Activated CD4-positive, alpha-beta T cell treated with anti-CD3 and anti-CD28 coated beads for 48 hours (primary cell): ENCODE measurements at regions not wholly inside any gene's neighbourhood (a gene's known extent, or its start where the extent isn't known, plus 50 kb on each side); places are given as distances from the start of the nearest gene placed in this dataset.

Source experiments
- DNase-seq: peaks from one replicate; pipeline ENCODE4 v3.0.0-alpha.2; 2020

DNA sequence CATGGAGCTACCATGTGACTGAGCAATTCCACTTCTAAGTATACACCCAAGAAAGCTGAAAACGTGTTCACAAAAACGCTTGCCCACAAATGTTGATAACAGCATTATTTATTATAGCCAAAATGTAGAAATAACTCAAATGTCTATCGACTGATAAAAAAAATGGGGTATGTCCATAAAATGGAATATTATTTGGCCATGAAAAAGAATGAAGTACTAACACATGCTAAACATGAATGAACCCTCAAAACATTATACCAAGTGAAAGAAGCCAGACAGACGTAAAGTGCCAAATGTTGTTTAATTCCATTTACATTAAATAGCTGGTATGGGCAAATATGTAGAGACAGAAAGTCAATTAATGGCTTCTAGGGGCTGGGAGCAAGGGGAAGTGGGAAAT lies 184.9 kb upstream of the IRX2 start:
- no peak for DNase-seq

DNA sequence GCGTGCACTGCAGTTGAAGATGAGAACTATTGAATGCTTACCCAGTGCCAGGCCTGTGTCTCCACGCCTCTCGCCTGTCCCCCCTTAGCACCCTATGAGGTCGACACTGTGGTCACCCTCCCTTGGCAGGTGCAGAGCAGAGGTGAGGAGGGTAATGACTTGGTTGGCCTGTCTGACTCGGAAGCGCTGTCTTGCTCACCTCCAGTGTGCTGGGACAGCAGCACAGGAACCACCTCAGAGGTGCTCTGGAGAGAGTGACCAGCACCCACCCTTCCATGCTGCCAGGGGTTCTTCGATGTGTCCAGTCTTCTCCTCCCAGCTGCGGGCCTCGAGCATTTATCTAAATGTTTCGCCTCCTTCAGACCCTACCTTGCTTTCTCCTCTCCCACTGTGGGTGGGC lies 178.3 kb upstream of the IRX2 start:
- DNase-seq = no peak

DNA sequence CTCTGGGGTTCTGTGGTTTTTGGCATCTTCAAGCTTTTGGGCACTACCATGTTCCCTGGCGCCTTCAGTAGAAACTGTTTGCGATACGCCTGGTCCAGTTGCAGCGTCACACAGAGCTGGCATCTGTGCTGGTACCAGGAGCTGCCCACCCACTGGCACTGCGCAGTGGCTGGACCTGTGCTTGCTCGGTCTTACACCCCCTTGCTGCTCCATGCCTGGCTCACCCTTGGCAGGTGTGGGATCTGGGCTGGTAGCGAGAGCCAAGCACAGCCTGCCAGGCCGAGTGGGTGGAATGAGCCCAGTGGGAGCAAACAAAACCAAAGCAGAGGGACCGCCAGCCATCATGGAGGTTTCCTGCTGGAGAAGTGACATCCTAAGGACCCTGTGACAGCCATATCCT lies 170.2 kb upstream of the IRX2 start:
- no peak for DNase-seq

DNA sequence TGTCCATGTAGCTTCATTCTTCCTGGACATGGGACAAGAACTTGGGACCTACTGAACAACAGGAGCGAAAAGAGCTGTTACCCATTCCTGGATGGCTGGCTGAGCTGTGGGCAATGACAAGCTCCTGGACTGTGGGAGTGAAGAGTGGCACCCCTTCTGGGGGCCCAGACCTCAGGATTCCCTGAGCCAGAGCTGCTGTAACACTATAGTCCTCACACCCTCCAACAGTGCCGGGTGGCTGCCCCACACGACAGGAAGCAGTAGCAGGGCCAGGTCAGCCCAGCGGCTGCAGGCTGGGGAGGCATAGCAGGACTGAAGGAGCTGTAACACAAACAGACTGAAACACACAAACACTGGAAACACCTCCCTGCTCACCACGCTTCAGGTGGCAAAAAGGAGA lies 169.7 kb upstream of the IRX2 start:
- DNase-seq = no peak

DNA sequence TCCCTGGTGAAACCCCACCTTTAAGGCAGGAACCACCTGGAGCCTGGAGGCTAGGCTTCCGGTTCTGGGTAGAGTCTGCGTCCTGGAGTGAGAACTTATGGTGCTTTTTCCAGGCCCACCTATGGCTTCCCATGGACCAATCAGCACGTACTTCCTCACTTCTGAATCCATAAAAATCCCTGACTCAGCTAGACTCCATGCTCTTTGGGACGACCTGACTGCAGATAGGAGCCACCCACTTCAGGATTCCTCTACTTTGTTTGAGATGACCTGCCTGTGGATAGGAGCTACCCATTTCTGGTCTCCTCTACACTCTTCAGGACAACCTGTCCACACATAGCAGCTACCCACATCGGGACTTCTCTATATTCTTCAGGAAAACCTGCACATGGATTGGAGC lies 168.8 kb upstream of the IRX2 start:
- no peak for DNase-seq

DNA sequence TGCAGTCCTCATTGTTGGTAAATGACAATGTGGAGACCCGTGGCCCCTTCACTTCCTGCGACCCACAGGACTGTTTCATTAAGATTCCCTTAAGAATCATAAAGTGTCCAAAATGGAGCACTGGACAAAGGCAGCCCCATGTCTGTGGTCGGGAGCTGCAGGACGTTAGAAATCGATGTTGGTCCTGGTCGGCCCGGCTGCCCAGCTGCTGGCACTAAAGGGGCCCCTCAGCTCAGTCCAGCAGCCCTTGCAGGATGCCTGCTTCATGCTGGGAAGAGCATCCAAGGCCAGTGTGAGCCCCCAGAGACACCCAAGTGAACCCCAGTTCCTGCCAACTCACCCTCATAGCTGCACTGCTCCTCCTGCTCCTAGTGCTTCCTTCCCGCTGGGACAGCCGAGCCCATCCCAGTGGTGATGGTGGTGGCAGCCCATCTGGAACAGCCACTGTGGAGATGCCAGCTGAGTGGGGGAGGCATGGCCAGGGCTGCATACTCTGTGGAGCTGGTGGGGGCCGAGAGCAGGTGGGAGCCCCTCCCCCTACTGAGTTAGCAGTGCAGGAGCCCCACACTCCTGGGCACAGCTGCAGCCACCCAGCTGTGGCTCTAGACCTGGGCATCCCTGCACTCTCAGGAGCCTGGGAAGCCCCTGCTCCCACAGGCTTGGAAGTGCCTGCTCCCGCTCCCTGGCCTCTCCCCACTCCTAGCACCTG lies 168.0 kb upstream of the IRX2 start:
- DNase-seq = no peak

DNA sequence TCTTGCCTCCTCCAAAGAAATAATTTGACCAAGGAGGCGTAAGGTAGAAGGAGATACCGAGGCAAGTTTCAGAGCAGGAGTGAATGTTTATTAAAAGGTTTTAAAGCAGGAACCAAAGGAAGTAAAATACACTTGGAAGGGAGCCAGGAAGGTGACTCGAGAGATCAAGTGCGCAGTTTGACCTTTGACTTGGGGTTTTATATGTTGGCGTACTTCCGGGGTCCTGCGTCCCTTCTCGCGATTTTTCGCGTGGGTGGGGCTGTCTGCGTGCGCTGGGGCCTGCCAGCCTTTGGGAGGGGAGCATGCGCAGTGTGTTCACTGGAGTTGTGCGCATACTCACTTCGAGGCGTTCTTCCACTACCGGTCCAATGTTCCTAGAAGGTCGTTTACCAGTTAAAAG lies 166.0 kb upstream of the IRX2 start:
- no peak for DNase-seq

DNA sequence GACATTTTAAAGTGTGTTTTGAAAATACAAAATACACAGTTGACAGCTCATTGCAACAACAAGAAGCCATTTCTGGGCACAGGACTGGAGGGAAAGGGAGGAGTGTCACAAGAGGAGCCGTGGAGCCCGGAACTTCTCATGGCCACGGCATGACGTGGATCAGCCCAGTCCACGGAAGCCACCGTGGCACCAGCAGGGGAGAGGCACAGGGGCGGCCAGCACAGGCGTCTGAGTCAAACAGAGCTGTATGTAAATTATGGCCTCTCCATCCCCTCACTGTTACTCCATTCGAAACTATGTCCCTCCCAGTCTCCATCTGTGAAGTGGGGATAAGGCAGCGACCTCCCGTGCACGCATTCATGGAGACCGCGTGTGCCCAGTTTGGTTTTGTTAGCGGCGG lies 165.6 kb upstream of the IRX2 start:
- DNase-seq = no peak

DNA sequence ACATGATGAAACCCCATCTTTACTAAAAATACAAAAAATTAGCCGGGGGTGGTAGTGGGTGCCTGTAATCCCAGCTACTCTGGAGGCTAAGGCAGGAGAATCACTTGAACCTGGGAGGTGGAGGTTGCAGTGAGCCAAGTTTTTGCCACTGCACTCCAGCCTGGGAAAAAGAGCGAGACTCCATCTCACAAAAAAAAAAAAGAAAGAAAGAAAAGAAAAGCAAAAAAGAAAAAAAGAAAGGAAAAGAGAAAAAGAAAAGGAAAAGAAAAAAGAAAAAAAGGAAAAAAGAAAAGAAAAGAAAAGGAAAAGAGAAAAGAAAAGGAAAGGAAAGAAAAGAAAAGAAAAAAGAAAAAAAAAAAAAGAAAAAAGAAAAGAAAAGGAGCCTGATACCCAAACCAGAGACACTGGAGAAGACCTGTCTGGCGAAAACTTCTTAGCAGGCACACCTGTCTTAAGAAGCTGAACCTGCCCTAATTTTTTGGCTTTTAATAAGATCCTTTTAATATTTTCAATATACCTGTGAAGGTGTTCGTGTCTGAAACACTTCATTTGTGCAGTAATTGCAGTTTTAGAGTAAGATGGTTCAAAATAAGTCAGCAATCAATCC lies 164.7 kb upstream of the IRX2 start:
- DNase-seq = no peak

DNA sequence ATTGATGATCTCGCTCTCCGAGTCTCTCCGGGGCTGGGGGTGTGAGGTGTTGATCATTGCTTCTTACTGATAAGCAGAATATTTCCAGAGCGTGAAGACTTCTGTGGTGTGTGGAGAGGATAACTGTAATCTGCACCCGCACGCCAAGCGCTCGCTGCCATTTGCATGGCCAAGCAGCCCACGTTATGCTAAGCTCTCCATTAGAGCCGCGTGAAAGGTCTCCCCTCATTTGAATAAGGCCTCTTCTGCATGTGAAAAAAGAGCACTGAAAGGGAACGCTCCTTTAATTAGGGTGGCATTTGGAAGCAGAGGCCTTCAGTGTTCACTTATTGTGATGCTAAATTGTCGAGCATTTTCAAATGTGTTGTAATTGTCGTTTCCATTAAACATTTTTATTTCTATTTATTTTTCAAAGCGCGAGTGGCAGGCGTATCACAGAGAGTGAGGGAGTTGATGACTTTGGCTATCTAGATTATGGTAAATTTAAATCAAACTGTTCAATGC lies 163.6 kb upstream of the IRX2 start:
- no peak for DNase-seq

DNA sequence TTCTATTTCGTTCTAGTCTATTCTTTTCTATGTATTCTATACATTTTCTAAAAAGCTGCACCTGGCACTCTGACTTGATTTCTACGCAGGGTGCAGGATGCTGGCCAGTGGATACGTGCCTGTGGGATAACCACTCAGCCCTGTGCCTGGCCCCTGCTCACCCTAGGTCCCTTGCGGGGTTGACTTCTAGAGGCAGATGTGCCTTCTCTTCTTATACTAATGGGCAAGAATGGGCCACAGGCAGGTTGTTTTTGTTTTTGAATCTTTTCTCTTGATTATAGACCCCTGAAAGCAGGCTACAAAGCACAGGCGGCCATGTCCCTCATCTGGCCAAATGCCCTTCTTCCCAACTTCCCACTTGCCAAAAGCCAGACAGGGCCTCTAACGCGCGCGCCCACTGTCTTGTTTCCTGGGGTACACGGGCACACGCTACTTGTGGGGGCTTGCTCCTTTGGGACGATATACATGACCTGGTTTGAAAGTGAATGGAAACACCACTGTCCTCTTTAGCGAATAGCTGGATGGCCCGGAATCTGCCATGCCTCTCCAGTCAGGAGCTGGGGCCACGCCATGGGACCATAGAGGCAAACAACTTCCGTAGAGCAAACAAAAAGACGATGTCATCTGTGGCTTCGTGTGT lies 162.7 kb upstream of the IRX2 start:
- no peak for DNase-seq

DNA sequence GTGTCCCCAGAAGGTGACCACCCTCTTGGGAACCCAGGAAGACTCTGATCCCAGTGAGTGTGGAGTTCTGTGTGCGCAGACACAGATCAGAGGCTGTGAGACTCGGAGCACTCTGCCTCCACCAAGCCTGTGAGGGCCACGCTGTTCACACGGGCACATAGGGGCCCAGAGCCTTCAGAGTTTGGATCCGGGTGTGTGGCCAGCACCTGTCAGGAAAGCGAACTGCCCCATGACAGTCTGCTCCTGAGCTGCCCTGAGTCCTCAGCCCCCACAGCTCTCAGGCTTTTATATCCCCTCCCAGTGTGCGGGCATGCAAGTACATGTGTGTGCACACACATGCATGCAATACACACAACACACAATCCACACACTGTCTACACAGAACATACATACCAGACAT lies 161.8 kb upstream of the IRX2 start:
- DNase-seq = no peak

DNA sequence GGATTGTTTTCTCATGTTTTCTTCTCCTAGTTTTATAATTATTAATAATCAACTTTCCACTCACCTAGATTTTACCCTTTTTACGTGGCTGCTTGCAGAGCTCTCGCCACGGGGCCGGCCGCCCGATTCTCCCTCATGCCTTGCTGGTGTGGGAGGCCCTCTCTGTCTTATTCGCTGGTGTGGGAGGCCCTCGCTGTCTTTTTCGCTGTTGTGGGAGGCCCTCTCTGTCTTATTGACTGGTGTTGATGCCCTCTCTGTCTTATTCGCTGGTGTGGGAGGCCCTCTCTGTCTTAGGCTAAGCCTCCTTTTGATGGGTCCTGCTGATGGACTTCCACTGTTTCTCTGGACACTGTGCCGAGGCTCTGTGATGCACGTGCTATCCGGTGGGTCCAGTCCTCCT lies 161.3 kb upstream of the IRX2 start:
- DNase-seq = no peak

DNA sequence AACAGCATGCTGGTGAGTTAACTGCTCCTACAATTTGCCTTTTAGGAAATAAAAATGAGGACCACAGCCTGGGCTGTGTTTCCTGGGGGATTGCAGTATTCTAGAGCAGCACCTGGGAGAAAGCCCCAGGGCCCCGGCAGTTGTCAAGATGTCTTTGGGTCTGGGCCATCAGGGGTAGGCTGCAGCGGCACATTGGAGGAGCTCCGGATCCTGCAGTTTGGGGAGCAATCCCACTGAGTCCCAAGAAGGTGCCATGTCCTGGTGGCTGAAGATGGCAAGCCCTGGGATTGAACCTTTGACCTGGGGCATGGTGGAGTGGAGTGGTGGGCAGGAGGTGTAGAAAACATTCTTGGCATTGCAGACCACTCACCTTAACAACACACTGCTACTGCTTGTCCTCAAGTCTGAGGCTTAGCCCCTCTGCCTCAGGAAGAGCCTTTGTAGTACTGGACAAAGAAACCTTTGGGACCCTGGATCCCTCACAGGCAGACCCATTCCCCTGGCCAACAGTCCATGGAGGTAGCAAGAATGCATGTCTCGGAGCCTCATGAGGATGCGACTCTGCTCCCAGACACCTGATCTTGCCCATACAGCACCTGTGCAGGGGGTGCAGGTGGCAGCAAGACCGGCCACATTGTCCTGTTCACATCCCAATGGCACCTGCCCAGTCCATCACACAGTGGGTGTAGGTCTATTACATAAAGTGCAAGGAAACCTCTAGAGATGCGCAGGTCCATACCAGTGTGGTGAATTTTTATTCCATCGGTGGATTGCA lies 159.1 kb upstream of the IRX2 start:
- DNase-seq = no peak

DNA sequence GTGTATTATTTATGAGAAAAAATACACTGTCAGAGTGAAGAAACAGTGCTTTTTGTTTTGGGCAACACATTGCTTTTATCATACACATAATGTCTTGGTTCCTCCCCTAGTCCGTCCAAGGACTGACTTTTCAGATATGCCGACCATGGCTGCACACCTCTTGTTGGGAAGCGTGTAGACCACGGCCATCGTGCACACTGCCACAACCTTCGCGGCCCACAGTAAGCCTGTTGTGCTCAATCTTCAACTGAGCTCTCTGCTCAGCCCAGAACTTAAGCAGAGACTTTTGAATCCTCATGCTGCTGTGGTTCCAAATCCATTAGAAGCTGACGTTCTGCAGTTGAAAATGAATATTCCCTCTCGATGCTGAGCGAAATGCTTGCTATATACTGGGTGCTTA lies 157.6 kb upstream of the IRX2 start:
- DNase-seq = no peak

DNA sequence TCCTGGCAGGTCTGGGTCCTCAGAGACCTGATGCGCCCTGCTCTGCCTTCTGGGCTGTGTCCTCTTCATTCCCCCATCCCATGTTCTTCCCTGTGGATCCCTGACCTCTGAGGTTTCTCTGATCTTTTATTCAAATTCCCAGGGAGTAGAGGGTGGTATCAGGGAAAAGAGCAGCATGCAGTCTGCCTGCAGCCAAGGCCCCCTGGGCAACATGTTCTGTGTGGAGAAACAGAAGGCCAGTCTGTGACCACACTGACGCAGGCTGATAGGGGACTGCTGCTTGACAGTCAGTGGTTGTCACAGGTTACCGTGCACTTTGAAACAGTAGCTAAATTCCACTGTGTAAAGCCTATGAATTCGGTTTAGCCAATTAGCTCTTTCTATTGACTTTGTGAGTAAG lies 156.6 kb upstream of the IRX2 start:
- no peak for DNase-seq

DNA sequence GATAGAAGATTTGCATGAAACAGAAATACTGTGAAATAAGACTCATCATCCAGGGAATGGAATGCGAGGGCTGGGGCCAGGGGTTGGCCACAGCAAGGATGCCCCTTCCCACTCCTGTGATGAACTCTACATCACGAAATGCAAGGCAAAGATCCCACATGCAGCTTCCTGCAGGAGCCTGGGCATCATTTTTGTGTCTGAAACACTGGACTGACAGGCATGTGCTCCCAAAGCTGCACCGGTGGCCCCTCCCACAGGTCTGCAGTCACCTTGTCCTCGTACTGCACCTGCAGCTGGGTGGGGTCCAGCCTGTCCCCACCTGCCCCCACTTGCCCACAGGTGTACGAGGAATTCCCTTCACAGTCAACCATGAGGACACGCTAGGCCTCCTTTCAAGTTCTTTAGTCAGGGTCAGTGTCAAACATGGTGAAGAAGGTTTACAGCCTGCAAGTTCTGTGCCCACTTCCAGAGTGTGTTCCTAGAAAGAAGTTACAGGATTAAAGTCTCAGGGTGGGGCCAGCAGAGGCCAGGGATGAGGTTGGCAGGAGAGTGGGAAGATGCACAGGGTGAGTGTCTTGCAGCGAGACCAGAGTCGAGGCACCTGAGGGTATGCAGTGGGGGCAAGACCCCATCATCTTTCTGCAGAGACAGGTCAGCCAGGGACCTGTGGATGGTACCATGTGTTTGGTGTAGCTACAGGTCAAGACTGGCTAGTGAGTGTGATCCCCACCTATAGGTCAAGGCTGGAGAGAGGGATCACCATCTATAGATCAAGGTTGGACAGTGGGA lies 155.0 kb upstream of the IRX2 start:
- DNase-seq = no peak

DNA sequence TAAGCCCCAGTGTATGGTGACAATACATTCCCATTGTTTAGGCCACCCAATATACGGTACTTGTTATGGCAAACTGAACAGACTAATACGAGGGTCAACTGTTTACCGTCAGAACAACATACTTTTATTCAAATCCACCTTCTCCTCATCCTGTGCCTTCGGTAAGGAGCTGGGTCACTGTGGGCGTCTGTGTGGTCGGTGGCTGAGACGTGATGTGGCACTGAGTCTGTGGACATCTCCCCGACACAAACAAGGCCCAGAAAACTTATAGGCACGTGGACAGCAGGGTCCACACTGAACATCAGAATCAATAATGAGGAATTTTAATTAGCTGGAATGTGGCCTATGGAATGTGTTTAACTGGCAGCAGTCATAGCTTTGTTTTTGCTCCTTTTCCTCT lies 154.3 kb upstream of the IRX2 start:
- DNase-seq = no peak

DNA sequence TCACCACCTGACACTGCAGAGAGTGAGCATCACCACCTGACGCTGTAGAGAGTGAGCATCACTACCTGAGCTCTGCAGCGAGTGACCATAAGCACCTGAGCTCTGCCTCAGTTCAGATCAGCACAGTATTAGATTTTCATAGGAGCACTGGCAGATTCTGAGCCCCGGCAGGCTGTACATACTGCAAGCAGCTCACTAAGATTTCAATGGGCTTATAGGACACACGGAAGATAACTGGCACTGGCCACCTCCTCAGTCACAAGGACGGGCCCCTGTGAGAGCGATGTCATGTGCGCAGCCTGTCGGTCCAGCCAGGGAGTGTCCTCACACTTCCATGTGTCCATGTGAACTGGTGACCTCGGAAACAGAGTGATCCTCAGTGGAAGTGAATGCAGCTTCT lies 153.5 kb upstream of the IRX2 start:
- DNase-seq = no peak

DNA sequence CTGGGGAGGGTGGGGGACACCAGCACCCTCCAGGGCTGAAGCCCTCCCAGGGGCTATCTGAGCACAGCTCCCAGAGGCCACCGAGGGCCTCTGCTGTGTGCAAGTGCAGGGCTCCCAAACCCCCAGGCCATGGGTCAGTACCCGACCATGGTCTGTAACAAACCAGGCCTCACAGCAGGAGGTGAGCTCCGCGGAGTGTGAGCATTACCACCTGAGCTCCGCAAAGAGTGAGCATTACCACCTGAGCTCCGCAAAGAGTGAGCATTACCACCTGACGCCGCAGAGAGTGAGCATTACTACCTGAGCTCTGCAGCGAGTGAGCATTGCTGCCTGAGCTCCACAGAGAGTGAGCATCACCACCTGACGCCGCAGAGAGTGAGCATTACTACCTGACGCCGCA lies 152.9 kb upstream of the IRX2 start:
- DNase-seq = no peak

DNA sequence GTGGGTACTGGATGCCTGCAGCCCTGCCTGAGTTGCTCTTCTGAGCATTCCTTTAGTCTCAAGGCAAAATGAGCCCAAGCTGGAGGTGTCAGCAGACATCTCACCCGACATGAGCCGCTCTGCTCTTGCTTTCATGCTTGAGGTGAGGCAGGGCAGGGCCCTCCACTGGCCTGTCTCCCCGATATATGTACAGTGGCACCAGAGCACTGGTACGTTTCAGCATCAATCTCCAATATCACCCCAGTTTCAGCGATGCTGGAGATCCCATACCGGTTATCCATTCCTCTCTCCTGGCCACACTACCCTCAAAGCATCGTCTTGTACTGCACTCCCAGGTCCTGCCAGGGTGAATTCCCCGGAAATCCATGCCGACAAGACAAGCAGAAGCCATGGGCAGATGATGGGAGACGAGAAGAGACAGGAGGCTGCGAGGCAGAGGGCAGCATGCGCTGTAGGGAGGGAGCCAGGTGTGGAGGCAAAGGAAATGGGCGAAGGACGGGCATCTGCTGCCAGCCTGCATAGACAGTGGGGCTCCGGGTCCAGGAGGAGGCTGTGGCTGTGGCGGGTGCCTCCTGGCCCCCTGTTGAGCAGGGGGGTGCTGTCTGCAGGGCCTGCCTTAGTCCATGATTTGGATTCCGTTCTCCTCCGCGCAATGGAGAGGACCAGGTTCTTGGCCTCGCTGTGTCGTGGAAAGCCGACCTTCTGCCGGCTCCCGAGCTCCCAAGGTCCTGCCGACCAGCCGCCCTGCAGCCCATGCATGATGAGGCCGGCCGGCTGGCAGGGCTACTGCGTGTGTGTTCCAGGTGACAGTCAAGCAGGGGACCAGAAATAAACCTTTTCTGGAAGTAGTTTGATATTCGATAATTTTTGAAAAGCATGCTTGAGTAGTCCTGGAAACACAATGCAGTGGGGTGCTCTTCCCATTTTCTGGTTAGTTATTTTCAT lies 152.2 kb upstream of the IRX2 start:
- DNase-seq = no peak
